Neural cell (in vitro differentiated cells): ENCODE measurements at regions not wholly inside any gene's neighbourhood (a gene's known extent, or its start where the extent isn't known, plus 50 kb on each side); places are given as distances from the start of the nearest gene placed in this dataset.
"Not testable (repeated sequence)": the region's sequence is repeated elsewhere in the genome, so short reads cannot be mapped to it uniquely, and the experiment has no call there.

ENCODE experiments used
- EP300 ChIP-seq: fragments of 450-650 bp; conservative IDR thresholded peaks from 2 replicates; pipeline ENCODE4 v1.6.1; 2014; ENCODE audit warnings: antibody characterized with exemption, mild to moderate bottlenecking, moderate library complexity; ENCODE audit not compliant: poor library complexity, severe bottlenecking
- EZH2 ChIP-seq: fragments of 200-600, 300-800 bp; shearing (Covaris generic), sonication (generic); IDR thresholded peaks from 2 replicates; pipeline ENCODE4 v1.6.1; 2014; ENCODE audit warnings: antibody characterized with exemption, low read length, borderline replicate concordance, mild to moderate bottlenecking; ENCODE audit not compliant: insufficient read depth, poor library complexity, severe bottlenecking
- MXI1 ChIP-seq: fragments of 450-650 bp; conservative IDR thresholded peaks from 2 replicates; pipeline ENCODE4 v1.6.1; 2014; ENCODE audit warnings: antibody characterized with exemption, mild to moderate bottlenecking; ENCODE audit not compliant: poor library complexity, severe bottlenecking
- TAF1 ChIP-seq: IDR thresholded peaks from 2 replicates; pipeline ENCODE4 v1.6.1; 2012; ENCODE audit warnings: low read depth
- TF ChIP-seq, protein P1 (sequence below): fragments of 450-650 bp; IDR thresholded peaks from 2 replicates; pipeline ENCODE4 v1.5.1; 2014; ENCODE audit warnings: antibody characterized with exemption, mild to moderate bottlenecking, moderate library complexity; ENCODE audit not compliant: poor library complexity, severe bottlenecking

- TF ChIP-seq, protein P1, sequence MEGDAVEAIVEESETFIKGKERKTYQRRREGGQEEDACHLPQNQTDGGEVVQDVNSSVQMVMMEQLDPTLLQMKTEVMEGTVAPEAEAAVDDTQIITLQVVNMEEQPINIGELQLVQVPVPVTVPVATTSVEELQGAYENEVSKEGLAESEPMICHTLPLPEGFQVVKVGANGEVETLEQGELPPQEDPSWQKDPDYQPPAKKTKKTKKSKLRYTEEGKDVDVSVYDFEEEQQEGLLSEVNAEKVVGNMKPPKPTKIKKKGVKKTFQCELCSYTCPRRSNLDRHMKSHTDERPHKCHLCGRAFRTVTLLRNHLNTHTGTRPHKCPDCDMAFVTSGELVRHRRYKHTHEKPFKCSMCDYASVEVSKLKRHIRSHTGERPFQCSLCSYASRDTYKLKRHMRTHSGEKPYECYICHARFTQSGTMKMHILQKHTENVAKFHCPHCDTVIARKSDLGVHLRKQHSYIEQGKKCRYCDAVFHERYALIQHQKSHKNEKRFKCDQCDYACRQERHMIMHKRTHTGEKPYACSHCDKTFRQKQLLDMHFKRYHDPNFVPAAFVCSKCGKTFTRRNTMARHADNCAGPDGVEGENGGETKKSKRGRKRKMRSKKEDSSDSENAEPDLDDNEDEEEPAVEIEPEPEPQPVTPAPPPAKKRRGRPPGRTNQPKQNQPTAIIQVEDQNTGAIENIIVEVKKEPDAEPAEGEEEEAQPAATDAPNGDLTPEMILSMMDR = not testable (repeated sequence)
- not testable (repeated sequence) for TF ChIP-seq EZH2, EP300, TAF1, MXI1
Observed at GRCh38 chr18:2166876-2167275, 404.4 kb downstream of the METTL4 start.
